ENCODE measurements at regions not wholly inside any gene's neighbourhood (a gene's known extent, or its start where the extent isn't known, plus 50 kb on each side); places are given as distances from the start of the nearest gene placed in this dataset.

- TF ChIP-seq CTCF (conservative IDR thresholded peaks at IDR 0.05; ENCODE audit: low read depth, low read length), result no peak
- no peak for TF ChIP-seq BHLHE40 (IDR thresholded peaks at IDR 0.05; ENCODE audit: low read depth, low read length)
- no peak for TF ChIP-seq FOS (IDR thresholded peaks at IDR 0.05; ENCODE audit: low read depth, low read length)
- no peak for TF ChIP-seq SMC3 (IDR thresholded peaks at IDR 0.05; ENCODE audit: low read depth, low read length)
- TF ChIP-seq POLR2A (IDR thresholded peaks at IDR 0.05; ENCODE audit: low read depth, low read length), result no peak
- no peak for TF ChIP-seq MAFK (IDR thresholded peaks at IDR 0.05; ENCODE audit: low read depth, low read length)
- no peak for TF ChIP-seq CEBPB (IDR thresholded peaks at IDR 0.05; ENCODE audit: low read depth, low read length)
- TF ChIP-seq RAD21 (IDR thresholded peaks at IDR 0.05; ENCODE audit: low read length), result no peak
- no peak for TF ChIP-seq CHD1 (IDR thresholded peaks at IDR 0.05; ENCODE audit: low read depth, low read length)
- no peak for TF ChIP-seq RFX5 (IDR thresholded peaks at IDR 0.05; ENCODE audit: low read depth, low read length)
- no peak for TF ChIP-seq MAZ (IDR thresholded peaks at IDR 0.05; ENCODE audit: borderline replicate concordance, low read depth, low read length)
Measured at GRCh38 chr20:57941604-57942381, 232.0 kb upstream of the PMEPA1 start.

Measured in IMR-90 (cell line).